UCSD-AML1 (cell line): ENCODE measurements at regions not wholly inside any gene's neighbourhood (a gene's known extent, or its start where the extent isn't known, plus 50 kb on each side); places are given as distances from the start of the nearest gene placed in this dataset.
"Not testable (repeated sequence)": the region's sequence is repeated elsewhere in the genome, so short reads cannot be mapped to it uniquely, and the experiment has no call there.

Experiments used
- DNase-seq: peaks from one replicate; lab custom pipeline; 2025; ENCODE audit not compliant: unreplicated experiment; lab: John Stamatoyannopoulos, UW

DNA sequence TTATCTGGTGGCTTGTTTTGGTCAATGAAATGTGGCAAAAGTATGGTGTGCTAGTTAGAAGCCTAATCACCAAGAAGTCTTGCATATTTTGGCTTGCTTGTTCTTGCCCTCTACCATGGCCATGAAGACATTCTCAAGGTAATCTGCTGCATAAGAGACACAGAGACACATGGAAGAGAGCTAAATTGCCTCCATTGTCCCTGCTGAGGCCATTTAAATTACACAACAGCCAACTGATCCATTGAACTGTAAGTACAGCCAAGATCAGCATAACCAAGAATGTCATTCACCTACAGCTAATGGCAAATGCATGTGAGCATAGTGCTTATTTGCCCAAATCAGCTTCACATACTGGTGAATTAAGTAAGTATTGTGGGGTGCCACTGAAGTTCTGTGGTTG, 603.8 kb downstream of the FRK start:
- no peak for DNase-seq

DNA sequence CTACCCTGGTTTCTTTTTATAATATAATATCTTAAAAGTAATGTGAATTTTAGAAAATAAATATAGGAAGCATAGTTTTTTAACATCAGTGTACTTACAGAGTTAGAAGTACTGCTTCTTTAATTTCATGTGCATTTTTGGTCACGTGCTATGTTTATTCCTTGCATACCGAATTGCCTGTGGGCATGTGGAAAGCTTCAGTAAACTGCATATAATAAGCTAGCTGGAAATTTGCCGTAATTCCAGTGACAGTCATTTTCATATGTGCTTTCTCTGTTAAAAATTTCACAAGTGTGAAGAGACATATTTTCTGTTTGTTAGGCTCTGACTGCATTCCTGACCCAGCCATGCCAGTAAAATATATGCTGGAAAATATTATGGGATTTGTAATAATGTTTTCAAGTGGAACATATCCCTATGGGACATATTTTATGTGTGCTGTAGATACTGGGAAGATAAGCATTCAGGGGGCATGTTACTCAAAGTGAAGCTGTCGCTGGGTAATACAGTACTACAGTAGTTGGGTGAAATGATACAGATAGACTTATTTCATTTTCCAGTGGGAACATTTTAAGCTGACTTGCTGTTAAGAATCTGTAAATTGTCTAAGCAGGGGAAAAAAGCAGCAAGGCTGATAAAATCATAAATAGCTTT, 616.7 kb downstream of the FRK start:
- DNase-seq: no peak

DNA sequence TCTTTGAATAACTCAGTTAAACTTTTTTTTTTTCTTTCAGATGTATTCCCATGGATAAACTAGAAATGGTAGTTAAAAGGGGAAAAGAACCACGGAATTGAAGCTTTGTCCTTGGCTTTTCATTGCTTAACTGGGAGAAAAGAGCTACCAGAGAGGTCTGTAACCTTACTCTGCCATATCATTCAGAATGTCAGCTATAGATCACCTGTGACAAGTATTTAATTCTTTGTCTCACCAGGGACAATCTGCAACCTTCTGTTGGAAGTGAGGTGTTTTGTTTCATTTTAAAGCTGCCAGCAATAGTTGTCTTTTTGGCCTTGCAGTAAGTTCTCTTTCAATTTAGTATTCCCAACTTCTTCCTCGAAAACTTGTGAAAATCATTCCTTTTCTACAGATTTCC, 618.4 kb downstream of the FRK start:
- DNase-seq: no peak

DNA sequence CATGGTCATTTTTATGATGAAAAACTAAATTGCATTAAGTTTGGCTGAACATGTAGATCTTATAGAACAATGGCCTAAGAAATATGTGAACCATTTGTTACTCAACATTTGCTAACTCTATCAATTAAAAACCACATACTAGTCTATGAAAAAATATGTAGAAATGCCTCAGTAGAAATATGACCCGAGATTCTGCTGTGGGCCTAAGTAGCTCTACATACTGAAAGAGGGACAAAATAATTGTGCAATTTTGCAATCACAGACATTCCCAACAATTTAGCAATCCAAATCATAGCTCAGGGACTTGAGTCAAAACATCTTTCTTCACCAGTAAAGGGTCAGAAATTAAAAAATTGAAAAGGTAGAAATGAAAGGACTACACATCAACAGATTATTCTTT, 619.0 kb downstream of the FRK start:
- DNase-seq: no peak

DNA sequence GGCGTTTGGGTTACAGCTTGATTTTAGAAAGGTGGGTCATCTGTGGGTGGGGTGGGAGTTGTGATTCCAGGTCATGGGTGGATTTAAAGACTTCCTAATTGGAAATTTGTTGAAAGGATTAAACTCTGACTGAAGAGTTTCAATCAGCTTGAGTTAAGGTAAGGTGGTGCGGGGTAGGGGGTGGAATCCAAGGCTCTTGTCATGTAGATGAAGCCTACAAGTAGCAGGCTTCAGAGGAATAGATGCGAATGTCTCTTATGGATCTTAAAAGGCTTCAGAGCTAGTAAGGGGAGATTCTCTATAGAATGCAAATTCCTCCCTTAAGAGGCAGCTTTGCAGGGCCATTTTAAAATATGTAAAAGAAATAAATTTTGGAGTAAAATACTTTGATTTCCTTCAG, 645.3 kb downstream of the FRK start:
- no peak for DNase-seq

DNA sequence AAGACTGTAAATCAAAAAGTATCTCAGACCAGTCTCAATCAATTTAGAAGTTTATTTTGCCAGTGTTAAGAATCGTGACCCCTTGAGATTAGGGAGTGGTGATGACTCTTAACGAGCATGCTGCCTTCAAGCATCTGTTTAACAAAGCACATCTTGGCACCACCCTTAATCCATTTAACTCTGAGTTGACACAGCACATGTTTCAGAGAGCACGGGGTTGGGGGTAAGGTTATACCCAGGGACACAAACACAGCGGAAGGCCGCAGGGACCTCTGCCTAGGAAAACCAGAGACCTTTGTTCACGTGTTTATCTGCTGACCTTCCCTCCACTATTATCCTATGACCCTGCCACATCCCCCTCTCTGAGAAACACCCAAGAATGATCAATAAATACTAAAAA, 645.8 kb downstream of the FRK start:
- DNase-seq: not testable (repeated sequence)

DNA sequence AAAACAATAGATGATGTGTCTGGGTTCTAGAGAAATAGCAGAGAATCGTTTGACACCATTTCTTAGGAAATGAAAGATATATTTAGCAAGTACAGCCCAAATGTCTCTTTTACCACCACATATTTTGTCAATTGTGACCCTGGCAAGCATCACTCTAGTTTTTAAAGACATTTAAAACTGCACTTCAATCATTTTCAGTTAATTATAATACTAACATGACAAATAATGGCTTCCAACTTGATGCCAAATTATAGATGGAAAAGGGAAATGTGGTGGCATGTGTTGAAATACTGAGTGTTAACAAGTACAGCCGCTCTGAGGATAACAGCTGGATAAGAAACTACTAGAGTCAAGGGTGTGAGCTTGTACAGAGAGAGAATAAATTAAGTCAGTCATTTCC, 648.9 kb downstream of the FRK start:
- no peak for DNase-seq

DNA sequence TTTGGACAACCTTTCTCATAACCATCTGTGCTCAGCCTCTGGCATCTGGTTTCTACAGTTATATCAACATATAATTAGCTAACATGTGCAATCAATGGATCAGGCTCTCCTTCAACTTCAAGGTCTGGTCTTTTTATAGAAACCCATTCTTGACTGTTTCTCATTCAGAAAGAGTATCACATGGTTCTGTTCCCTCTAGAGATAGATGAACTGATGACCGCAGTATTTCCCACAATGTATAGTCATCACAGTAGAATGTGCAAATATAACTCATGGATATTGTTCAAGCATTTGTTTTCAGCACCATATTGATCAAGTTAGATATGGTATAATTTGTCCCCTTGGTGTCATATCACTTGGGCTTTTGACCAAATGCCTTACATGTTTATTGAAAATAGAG, 656.2 kb downstream of the FRK start:
- DNase-seq: no peak

DNA sequence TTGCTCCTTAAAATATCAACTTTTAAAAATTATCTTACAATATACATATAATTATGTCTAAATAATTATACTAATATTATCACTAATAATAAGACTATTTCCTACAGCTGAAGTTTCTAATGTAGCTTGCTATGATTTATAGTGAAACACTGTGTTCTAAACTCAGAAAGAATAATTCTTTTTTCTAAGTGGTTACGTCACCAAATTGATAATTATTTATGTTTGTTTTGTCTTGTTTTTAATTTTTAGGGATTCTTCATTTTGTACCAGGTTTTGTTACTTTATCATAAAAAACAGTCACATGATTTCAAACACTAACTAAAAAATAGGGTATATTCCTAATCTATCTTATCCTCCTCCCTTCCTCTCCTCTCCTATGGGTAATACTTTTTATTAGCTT, 662.1 kb downstream of the FRK start:
- no peak for DNase-seq

DNA sequence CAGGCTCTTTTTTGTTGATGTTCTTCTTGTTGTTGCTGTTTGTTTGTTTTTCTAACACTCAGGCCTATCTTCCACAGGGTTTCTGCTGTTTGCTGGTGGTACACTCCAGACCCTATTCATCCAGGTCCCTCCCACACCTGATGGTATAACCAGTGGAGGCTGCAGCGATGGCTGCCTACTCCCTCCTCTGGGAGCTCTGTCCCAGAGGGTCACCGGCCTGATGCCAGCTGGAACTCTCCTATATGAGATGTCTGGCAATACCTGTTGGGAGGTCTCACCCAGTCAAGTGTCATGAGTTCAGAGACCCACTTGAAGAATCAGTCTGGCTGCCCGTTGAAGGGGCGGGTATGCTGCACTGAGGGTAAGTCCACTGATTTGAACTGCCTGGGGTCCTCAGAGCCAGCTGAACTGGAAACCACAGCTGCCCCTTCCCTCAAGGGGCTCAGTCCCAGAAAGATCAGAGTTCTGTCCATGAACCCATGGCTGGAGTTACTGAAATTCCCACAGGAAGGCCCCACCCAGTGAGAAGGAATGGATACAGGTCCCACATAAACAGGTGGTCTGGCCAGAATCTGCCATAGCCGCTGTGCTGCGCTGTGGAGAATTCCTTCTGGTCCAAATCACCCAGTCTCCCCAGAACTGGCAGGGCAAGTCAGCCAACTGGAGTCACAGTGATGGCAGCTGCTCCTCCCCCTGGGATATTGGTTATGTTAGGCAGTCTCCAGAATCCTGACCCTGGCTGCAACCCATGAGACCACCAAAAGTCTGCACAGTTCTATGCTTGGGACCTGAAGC, 664.4 kb downstream of the FRK start:
- no peak for DNase-seq

DNA sequence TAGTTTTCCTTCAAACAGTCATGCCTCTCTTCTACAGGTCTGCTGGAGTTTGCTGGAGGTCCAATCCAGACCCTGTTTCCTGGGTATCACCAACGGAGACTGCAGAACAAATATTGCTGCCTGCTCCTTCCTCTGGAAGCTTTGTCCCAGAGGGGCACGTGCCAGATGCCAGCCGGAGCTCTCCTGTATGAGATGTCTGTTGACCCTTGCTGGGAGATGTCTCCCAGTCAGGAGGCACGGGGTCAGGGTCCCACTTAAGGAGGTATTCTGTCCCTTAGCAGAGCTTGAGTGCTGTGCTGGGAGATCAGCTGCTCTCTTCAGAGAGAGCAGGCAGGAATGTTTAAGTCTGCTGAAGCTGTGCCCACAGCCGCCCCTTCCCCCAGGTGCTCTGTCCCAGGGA, 666.9 kb downstream of the FRK start:
- DNase-seq: no peak

DNA sequence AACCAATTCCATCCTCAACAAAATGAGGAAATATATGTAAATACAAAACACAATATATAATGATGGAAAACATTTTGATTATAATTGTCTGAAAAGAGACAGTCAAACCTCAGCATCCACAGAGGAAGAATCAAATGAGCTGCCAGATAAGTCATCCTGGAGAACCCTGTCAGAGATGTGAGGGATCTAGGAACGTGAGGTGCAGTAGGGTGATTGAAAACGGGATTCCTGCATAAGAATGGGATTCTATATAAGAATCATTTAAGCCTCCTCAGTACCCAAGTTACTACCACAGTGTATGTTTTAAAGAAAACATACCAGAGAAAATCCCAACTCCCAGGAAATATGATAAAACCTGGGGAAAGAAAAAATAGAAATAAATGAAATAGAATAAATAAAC, 690.5 kb downstream of the FRK start:
- no peak for DNase-seq

DNA sequence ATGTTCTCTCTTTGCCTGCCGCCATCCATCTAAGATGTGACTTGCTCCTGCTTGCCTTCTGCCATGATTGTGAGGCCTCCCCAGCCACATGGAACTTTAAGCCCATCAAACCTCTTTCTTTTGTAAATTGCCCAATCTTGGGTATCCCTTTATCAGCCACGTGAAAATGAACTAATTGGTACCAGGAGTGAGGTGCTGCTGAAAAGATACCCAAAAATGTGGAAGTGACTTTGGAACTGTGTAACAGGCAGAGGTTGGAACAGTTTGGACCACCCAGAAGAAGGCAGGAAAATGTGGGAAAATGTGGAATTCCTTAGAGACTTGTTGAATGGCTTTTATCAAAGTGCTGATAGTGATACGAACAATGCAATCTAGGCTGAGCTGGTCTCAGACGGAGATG, 694.9 kb downstream of the FRK start:
- DNase-seq: no peak

DNA sequence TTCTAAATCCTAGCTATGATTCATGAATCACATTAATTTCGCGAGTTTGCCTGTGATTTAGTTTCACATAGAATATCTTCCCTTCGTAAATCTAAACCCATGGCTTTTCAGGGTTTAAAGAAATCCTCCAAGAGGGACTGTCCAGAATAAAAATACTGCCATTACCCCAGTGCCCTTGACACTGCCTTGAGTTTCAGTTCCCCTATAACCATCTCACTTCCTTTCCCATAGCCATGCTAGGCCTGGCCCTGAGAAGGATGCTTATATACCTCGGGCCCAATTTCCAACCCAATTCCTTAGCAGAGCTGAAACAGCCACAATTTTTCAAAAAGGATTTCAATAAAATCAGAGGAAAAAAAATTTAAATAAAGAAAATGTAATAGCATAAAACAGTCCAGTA, 697.3 kb downstream of the FRK start:
- no peak for DNase-seq

DNA sequence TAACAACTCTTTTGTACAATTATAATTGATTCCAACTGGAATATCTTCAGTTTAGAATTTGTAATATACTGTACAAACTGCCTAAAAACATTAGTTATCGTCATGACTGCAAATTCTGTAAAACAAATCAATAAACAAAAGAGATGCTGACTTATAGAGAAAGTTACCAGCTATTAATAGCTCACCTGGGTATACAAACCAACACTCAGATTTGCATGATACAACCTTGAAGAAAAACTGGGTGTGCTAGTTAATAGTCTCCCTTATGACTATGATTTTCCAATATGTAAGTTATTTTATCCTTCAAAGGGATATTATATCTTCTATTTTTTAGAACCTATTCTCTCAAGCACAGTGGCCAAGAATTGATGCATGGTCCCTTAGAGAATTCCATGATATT, 698.5 kb downstream of the FRK start:
- DNase-seq: no peak

DNA sequence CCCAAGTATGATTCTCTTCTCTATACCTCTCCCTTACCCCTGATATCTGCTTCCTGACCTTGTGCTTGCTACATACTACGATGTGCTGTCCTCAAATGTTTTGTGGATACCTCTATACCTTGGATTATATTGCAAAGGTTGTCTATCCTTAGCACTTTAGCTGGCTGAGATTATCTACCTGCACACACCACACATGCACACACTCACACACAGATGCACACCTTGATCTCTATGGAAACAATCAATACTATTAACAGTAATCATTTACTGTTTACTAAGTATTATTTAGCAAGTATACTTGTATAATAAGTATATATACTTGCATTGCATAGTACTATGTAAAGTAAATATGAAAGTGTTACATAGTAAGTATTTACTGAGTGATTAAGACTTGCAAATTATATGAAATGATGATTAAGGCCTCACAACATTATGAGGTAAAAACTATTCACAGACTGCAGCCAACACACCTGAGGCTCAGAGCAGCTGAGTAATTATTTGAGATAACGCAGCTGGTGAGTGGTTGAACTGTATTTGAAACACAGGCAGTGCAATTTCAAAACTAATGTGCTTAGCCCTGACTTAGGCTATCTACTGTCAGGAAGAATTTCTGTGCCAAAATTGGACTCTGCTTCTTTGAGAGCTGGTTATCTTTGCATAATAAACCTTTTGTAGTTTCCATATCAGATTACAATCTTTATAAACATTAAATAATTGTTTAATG, 699.9 kb downstream of the FRK start:
- no peak for DNase-seq

DNA sequence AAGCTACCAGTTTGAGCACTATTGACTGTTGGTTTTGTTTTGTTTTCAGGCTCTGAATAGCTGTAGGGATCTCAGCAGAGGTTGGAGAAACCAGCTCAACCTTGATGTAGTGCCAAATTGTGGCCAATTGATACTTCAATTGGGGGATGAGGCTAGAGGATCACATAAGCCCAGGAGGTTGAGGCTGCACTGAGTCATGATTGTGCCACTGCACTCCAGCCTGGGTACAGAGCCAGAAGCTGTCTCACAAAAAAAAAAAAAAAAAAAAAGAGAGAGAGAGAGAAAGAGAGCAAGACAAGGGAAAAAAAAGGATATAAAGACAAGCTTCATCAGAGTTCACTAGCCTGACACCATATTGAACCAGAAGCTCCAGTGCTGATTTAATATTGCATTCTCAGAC, 702.1 kb downstream of the FRK start:
- DNase-seq: no peak

DNA sequence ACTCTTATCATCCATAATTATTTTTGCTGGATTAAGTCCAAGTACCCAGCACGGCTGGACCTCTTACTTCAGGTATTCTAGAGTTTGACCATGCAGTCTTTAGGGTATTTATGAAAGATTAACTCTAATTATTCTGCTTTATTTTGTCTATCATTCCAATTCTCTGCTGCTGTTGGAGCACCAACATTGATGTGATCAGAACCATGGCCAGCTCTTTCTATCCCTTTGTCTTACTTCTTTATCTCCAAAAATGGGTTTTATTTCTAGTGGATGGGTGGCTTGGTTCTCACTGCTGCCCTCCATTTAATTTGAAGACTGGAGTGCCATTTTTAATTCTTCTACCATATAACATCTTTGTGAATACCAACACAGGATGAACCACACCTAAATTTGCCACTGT, 704.3 kb downstream of the FRK start:
- no peak for DNase-seq

DNA sequence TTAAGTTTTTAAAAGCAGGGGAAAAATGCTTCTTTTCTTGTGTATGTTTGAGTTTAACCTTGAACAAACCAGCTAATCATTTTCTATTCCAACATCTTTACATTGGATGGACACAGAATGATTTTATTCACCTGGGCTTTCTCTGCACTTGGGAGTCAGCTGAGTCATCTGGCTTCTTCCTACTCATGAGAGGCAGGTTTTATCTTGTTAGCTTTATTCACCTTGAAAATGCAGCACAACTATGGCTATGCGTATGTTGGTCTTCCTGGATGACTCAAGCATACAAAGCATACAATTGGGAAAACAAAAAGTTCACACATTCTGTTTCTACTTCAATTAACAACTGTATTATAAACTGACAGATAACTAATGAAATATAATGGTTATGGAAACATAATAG, 737.7 kb downstream of the FRK start:
- DNase-seq: no peak

DNA sequence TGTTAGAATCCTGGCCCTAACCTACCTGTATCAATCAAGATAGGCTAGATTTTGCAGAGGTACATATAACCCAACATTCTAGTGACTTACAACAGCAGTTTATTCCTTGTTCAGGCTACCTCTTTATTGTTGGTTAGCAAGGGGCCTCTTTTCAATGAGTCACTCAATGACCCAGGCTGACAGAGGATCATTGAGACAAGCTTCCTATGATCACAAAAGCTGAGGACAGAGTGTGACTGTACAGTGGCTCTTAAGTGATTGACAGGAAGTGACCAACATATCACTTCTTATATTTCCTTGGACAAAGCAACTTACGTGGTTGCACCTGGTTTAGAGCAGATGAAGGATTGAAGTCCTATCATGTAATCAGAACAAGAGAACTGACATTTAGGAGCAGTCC, 740.9 kb downstream of the FRK start:
- DNase-seq: no peak

DNA sequence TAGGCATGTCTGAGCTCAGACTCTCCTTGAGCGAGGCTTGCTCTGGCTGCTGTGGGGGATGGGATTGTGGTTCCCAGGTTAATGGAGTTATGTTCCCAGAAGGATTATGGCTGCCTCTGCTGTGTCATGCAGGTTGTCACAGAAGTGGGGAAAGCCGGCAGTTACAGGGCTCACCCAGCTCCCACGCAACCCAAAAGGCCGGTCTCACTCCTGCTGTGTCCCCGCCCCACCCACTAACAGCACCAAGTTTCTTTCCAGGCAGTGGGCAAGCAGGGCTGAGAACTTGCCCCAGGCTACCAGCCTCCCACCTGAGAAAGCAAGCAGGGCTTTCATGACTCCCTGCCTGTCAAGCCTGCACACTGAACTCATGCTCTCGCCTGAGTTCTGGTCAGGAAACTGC, 750.5 kb downstream of the FRK start:
- DNase-seq: no peak

DNA sequence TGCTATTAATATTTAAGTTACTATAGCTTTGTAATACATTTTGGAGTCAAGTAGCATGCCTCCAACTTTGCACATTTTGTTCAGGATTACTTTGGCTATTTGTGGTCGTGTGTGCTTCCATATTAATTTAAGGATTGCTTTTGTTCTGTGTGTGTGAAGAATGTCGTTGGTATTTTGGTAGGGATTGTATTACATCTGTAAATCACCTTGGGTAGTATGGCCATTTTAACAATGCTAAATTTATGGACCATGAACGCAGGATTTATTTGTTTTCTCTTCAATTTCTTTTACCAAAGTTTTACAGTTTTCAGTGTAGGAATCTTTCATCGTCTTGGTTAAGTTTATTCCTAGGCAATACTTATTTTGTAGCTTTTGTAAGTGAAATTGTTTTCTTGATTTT, 758.0 kb downstream of the FRK start:
- DNase-seq: no peak
